Adrenal gland (tissue), 5 donors: ENCODE measurements at regions not wholly inside any gene's neighbourhood (a gene's known extent, or its start where the extent isn't known, plus 50 kb on each side); places are given as distances from the start of the nearest gene placed in this dataset.

ENCODE experiments used
- CTCF ChIP-seq, 6 experiments: fragments of 450-650 bp in 4 of 6; fragments of 200-600 bp in 2 of 6; sonication (generic) in 1 of 6; IDR thresholded peaks; 1 replicate in 5 of 6; 2 replicates in 1 of 6; pipeline versions ENCODE4 v1.5.1 to v1.8.0; 2016 to 2021; ENCODE audit warnings: antibody characterized with exemption in 6 of 6, mild to moderate bottlenecking in 2 of 6, moderate library complexity in 1 of 6
- POLR2A ChIP-seq, 2 donors: fragments of 450-650 bp; IDR thresholded peaks; one replicate each; pipeline ENCODE4 v1.6.1; 2017; ENCODE audit warnings: antibody characterized with exemption in 2 of 2, mild to moderate bottlenecking in 2 of 2, moderate library complexity in 1 of 2
- donor health status: DM: no; HTN: no; CAD: no.

DNA sequence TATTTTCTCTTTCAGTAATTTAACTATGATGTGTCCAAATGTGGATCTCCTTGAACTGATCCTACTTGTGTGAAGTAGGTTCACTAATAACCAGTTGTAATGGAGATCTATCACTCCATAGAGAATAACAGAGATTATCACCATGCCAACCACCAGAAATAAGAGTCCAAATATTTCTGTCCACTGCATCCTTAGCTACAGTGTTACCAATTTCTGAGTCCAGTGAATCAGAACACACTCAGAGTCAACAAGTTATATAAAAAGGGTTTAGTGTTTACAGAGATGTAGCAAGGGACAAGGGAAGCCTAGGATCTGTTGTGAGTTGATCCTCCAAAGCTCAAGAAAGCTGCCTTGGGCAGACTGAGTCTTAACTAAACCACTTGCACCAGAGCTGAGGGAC is 882.8 kb downstream of the TBC1D32 start:
- TF ChIP-seq POLR2A (IDR thresholded peaks at IDR 0.05): no peak
- no peak for TF ChIP-seq CTCF (IDR thresholded peaks at IDR 0.05)
